DOHH2 (cell line): ENCODE measurements at regions not wholly inside any gene's neighbourhood (a gene's known extent, or its start where the extent isn't known, plus 50 kb on each side); places are given as distances from the start of the nearest gene placed in this dataset.

Experiments
- H3F3A ChIP-seq: fragments of 200-600 bp; sonication (generic), shearing (Covaris generic); 2 replicates; pipeline ENCODE4 v1.6.0; 2016; ENCODE audit warnings: antibody characterized with exemption, mild to moderate bottlenecking; ENCODE audit not compliant: control insufficient read depth, insufficient read depth
- H3K27ac ChIP-seq: fragments of 200-600 bp; sonication (generic); 2 replicates; pipeline ENCODE4 v1.5.1; 2014; ENCODE audit warnings: low read depth, mild to moderate bottlenecking, low read length, moderate library complexity
- H3K27me3 ChIP-seq: fragments of 200-600 bp; sonication (generic); 2 replicates; pipeline ENCODE4 v1.6.1; 2014; ENCODE audit warnings: mild to moderate bottlenecking, low read length, mixed read lengths; ENCODE audit not compliant: control insufficient read depth
- H3K36me3 ChIP-seq: fragments of 200-600 bp; sonication (generic); 2 replicates; pipeline ENCODE4 v1.6.1; 2014; ENCODE audit warnings: mild to moderate bottlenecking, low read length, moderate library complexity, mixed read lengths; ENCODE audit not compliant: control insufficient read depth
- H3K4me1 ChIP-seq: fragments of 200-600 bp; sonication (generic); 2 replicates; pipeline ENCODE4 v1.6.1; 2014; ENCODE audit warnings: mild to moderate bottlenecking, low read length, mixed read lengths; ENCODE audit not compliant: control insufficient read depth
- H3K4me2 ChIP-seq: fragments of 200-600 bp; sonication (generic); 2 replicates; pipeline ENCODE4 v1.6.0; 2014; ENCODE audit warnings: mild to moderate bottlenecking, low read length, moderate library complexity
- H3K4me3 ChIP-seq: fragments of 200-600 bp; sonication (generic); 2 replicates; pipeline ENCODE4 v1.5.1; 2014; ENCODE audit warnings: mild to moderate bottlenecking, low read length, mixed read lengths
- H3K79me2 ChIP-seq: fragments of 200-600 bp; sonication (generic); 2 replicates; pipeline ENCODE4 v1.6.1; 2014; ENCODE audit warnings: mild to moderate bottlenecking, low read length, mixed read lengths; ENCODE audit not compliant: control insufficient read depth
- H3K9me2 ChIP-seq: fragments of 200-600 bp; sonication (generic); replicated peaks from 2 replicates; pipeline ENCODE4 v1.6.1; 2014; ENCODE audit warnings: mild to moderate bottlenecking, low read length, mixed read lengths; ENCODE audit not compliant: control insufficient read depth
- H3K9me3 ChIP-seq: fragments of 200-600 bp; sonication (generic); 2 replicates; pipeline ENCODE4 v1.6.1; 2014; ENCODE audit warnings: antibody characterized with exemption, low read length, mixed read lengths; ENCODE audit not compliant: control insufficient read depth, insufficient read depth
- H4K20me1 ChIP-seq: fragments of 200-600 bp; sonication (generic); 2 replicates; pipeline ENCODE4 v1.6.0; 2014; ENCODE audit warnings: low read depth, mild to moderate bottlenecking, antibody characterized with exemption, low read length, moderate library complexity; ENCODE audit not compliant: control insufficient read depth, insufficient read depth
- CTCF ChIP-seq: fragments of 200-600 bp; sonication (generic); IDR thresholded peaks from one replicate; pipeline ENCODE4 v1.5.1; 2014; ENCODE audit warnings: antibody characterized with exemption, mild to moderate bottlenecking, low read depth, low read length; ENCODE audit not compliant: poor library complexity, severe bottlenecking
- EZH2phosphoT487 ChIP-seq: fragments of 200-600 bp; sonication (generic); IDR thresholded peaks from 2 replicates; pipeline ENCODE4 v1.6.1; 2017; ENCODE audit warnings: borderline replicate concordance, mild to moderate bottlenecking, antibody characterized with exemption, low read length, moderate library complexity, mixed read lengths

- Histone ChIP-seq H3K27ac (no peak overlapping the region), H3K27me3 (no peaks in the 10 kb centered on the region), H3F3A (no peaks in the 10 kb centered on the region), H3K4me3 (no peak overlapping the region), H4K20me1 (no peaks in the 10 kb centered on the region), H3K79me2 (no peaks in the 10 kb centered on the region), H3K4me2 (no peak overlapping the region), H3K9me3 (no peaks in the 10 kb centered on the region), H3K9me2 (no peaks in the 10 kb centered on the region), H3K4me1 (no peaks in the 10 kb centered on the region), H3K36me3 (no peaks in the 10 kb centered on the region)
- TF ChIP-seq EZH2phosphoT487 (no peak), CTCF (no peak)
These were observed 175.5 kb upstream of the CD96 start for GRCh38 chr3:111366515-111366914.

GRCh38 chr3:111368056-111368455, 173.9 kb upstream of the CD96 start:
- TF ChIP-seq EZH2phosphoT487: no peak
- no peak for TF ChIP-seq CTCF
- Histone ChIP-seq H3K4me1 (no peaks in the 10 kb centered on the region), H4K20me1 (no peaks in the 10 kb centered on the region), H3K27me3 (no peaks in the 10 kb centered on the region), H3K79me2 (no peaks in the 10 kb centered on the region), H3K9me2 (no peaks in the 10 kb centered on the region), H3K27ac (no peak overlapping the region), H3K36me3 (no peaks in the 10 kb centered on the region), H3K4me2 (no peak overlapping the region), H3K4me3 (no peak overlapping the region), H3F3A (no peaks in the 10 kb centered on the region), H3K9me3 (no peaks in the 10 kb centered on the region)

GRCh38 chr3:111369958-111370357, 172.0 kb upstream of the CD96 start:
- Histone ChIP-seq H3K27ac (no peak overlapping the region), H3K4me1 (no peaks in the 10 kb centered on the region), H3K4me2 (no peak overlapping the region), H3K27me3 (no peaks in the 10 kb centered on the region), H3K79me2 (no peaks in the 10 kb centered on the region), H3K9me2 (no peaks in the 10 kb centered on the region), H3K4me3 (no peak overlapping the region), H3K36me3 (no peaks in the 10 kb centered on the region), H4K20me1 (no peaks in the 10 kb centered on the region), H3F3A (no peaks in the 10 kb centered on the region), H3K9me3 (no peaks in the 10 kb centered on the region)
- no peak for TF ChIP-seq CTCF
- no peak for TF ChIP-seq EZH2phosphoT487

GRCh38 chr3:111373239-111373638, 168.8 kb upstream of the CD96 start:
- H4K20me1 ChIP-seq: no peaks in the 10 kb centered on the region
- no peaks in the 10 kb centered on the region for H3K79me2 ChIP-seq
- H3K27ac ChIP-seq: no peak overlapping the region
- H3K27me3 ChIP-seq: no peaks in the 10 kb centered on the region
- no peaks in the 10 kb centered on the region for H3K36me3 ChIP-seq
- TF ChIP-seq CTCF (no peak), EZH2phosphoT487 (no peak)
- no peak overlapping the region for H3K4me2 ChIP-seq
- H3K9me2 ChIP-seq: no peaks in the 10 kb centered on the region
- no peak overlapping the region for H3K4me3 ChIP-seq
- H3K9me3 ChIP-seq: no peaks in the 10 kb centered on the region
- no peaks in the 10 kb centered on the region for H3K4me1 ChIP-seq
- no peaks in the 10 kb centered on the region for H3F3A ChIP-seq
